Mammary epithelial cell (primary cell): ENCODE measurements at regions not wholly inside any gene's neighbourhood (a gene's known extent, or its start where the extent isn't known, plus 50 kb on each side); places are given as distances from the start of the nearest gene placed in this dataset.

Experiments used
- CTCF ChIP-seq, 2 donors: IDR thresholded peaks in 1 of 2; conservative IDR thresholded peaks in 1 of 2; 2 replicates each; pipeline ENCODE4 v1.5.1; 2011 to 2012; ENCODE audit warnings: inconsistent platforms in 2 of 2, low read length in 2 of 2, mild to moderate bottlenecking in 2 of 2, control low read depth in 1 of 2, low read depth in 1 of 2; ENCODE audit not compliant: insufficient read depth in 1 of 2; ENCODE audit errors: extremely low read depth in 1 of 2
- EZH2 ChIP-seq: IDR thresholded peaks from 2 replicates; pipeline ENCODE4 v1.6.1; 2012; ENCODE audit warnings: low read length, inconsistent platforms, borderline replicate concordance

GRCh38 chr5:82561797-82562196 is 283.6 kb upstream of the RPS23 start:
- TF ChIP-seq CTCF (conservative IDR thresholded peaks at IDR 0.05 in 1 of 2, IDR thresholded peaks at IDR 0.05 in 1 of 2; ENCODE audit: extremely low read depth in 1 of 2, insufficient read depth in 1 of 2, low read depth in 1 of 2, low read length in 2 of 2) = no peak
- TF ChIP-seq EZH2 = no peak
